GM12875 (cell line): ENCODE measurements at regions not wholly inside any gene's neighbourhood (a gene's known extent, or its start where the extent isn't known, plus 50 kb on each side); places are given as distances from the start of the nearest gene placed in this dataset.

Experiments used
- H3K4me3 ChIP-seq: one replicate; pipeline ENCODE4 v1.5.1; 2011; ENCODE audit warnings: low read depth, low read length, control low read depth
- CTCF ChIP-seq: IDR thresholded peaks from 2 replicates; pipeline ENCODE4 v1.5.1; 2011; ENCODE audit warnings: low read depth, mild to moderate bottlenecking, control low read depth, inconsistent platforms, low read length, moderate library complexity, borderline replicate concordance; ENCODE audit not compliant: insufficient read depth

GRCh38 chr9:135029871-135030565 is 57.5 kb upstream of the OLFM1 start:
- no peak for TF ChIP-seq CTCF
- no peak overlapping the region for H3K4me3 ChIP-seq

DNA sequence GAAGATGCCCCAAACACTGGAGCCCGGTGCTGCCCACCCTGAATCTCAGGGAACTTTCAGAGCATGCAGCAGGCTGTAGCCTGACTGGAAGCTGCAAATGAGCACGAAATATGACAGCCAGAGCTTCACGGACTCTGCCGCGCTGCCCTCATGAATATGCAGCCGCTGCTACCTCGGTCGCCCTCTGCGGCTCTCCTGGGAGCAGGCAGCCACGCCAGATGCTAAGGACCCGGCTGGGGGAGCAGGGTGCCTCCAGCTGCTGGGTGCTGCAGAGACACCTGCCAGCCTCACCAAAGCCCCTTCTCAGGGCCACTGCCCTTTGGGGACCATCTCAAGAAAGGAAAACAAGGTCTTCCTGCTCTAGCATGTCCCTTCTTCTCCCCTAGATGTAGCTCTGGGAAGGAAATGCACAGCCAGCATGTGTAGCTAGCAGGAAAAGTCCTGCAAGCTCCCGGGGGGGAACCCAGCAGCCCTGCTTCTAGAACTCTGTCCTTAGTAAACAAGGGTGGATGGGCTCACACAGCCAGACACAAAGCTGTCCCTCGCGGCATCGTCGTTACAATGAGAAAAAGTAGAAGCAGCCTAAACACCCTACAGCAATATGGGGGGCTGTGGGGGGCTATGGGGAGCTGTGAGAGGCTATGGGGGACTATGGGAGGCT is 56.8 kb upstream of the OLFM1 start:
- H3K4me3 ChIP-seq: no peak overlapping the region
- TF ChIP-seq CTCF: no peak

DNA sequence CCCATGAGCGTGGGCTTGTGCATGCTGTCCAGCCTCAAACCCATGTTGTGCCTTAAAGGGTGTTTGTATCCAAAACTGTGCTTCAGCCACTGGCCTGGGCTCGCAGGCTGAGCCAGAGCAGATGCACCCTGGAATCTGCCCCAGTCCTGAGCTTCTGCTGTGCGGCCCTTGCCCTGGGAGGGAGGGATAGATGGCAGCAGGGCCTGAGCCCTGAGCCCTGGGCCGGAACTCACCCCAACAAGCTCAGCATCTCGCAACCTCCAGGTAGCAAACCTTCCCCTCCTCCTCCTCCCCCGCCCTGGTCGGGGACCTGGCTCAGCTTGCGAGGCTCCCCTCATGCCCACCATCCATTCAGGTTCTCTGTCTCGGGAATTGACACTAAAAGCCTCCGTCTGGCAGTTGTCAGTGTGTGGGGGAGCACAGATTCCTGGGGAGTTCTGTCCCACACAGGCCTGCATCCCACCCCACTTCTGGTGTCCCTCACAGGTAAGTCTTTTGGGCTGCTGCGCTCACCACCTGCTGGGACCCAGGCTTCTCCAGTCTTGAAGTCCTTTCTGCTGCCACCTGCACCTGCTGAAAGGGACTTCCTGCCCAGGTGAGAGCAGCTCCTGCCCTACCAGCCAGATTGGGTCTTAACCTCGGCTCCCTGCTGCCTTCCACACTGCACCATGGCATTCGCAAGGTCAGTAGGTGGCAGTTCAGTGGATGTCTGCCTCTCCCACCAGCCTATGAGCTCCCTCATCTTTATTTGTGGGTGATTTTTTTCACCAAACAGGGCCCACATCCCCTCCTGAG is 55.2 kb upstream of the OLFM1 start:
- no peak for TF ChIP-seq CTCF
- H3K4me3 ChIP-seq: no peak overlapping the region

GRCh38 chr9:135032868-135033460 is 54.5 kb upstream of the OLFM1 start:
- no peak overlapping the region for H3K4me3 ChIP-seq
- TF ChIP-seq CTCF: no peak

DNA sequence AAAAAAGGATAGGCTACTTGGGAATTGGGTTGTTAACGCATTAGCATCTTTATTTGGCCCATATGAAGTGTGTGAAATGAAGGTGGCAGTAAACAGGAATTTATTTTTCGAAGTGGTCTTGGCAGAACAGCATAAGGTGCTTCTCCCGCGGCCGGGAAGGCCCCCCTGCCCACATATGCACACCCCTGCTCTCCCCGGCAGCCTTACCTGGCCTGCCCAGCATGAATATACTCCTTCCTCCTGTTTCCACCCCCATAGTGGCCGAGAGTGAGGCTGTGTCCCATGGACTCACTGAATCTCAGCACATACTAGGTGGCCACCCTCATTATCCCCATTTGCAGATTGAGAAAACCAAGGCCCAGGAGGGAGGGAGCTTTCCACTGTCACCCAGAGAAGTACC is 54.0 kb upstream of the OLFM1 start:
- no peak for TF ChIP-seq CTCF
- no peak overlapping the region for H3K4me3 ChIP-seq

- no peak for TF ChIP-seq CTCF
- H3K4me3 ChIP-seq: no peak overlapping the region
These were observed 53.4 kb upstream of the OLFM1 start for GRCh38 chr9:135034106-135034505.
